Erythroblast (primary cell): ENCODE measurements at regions not wholly inside any gene's neighbourhood (a gene's known extent, or its start where the extent isn't known, plus 50 kb on each side); places are given as distances from the start of the nearest gene placed in this dataset.

Experiments used
- DNase-seq, 2 experiments: peaks; one replicate each; lab custom pipeline; 2025; lab: John Stamatoyannopoulos, UW
- GATA1 ChIP-seq: IDR thresholded peaks from 2 replicates; pipeline ENCODE4 v1.6.1; 2011; ENCODE audit warnings: low read depth, mild to moderate bottlenecking, control low read depth, low read length, moderate library complexity
- POLR2A ChIP-seq: IDR thresholded peaks from 2 replicates; pipeline ENCODE4 v1.6.1; 2011; ENCODE audit warnings: mild to moderate bottlenecking, low read length

DNA sequence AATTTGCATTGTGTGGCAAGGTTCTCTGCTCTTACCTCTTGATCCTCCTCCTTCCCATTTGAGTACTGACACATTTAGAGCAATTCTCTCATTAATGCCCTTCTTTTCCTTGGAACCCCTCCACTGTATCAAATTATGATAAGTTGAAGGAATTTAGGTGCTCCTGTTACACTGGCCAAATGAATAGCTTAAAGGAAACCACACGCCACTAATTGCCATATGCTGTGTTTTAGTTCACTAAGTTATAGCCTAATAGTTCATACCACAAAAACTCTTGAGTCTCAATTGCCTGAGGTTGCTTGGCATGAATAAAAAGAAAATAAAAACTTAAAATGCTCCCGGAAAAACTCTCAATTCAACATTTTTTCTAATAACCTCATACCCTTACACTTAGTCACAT, 1239.3 kb downstream of the EPHA7 start:
- no peak for DNase-seq
- TF ChIP-seq GATA1 (no peak), POLR2A (no peak)

DNA sequence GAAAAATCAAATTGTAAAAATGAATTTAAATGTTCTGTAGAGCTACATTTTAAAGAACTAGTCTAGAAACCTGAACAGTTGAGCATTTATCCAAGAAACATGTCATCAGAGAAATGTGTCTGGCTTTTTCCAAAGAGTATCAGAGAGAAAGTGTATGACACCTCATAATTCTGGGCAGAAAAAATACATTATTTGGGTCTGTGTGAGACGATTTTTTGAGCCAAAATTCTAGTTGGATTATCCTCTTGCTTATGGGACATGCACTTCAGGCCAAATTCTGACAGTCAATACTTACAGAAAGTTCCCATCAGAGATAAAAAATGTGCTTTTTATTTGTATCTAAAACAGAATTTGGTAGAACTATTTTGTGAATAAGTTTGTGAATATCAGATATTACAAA, 1242.7 kb downstream of the EPHA7 start:
- TF ChIP-seq GATA1 (no peak), POLR2A (no peak)
- no peak for DNase-seq

- no peak for DNase-seq
- TF ChIP-seq POLR2A (no peak), GATA1 (no peak)
These were observed 1244.8 kb downstream of the EPHA7 start for GRCh38 chr6:92174398-92175073.

GRCh38 chr6:92169506-92169905, 1249.9 kb downstream of the EPHA7 start:
- TF ChIP-seq GATA1 (no peak), POLR2A (no peak)
- DNase-seq = no peak

GRCh38 chr6:92166666-92167065, 1252.7 kb downstream of the EPHA7 start:
- TF ChIP-seq POLR2A (no peak), GATA1 (no peak)
- DNase-seq = no peak

- TF ChIP-seq POLR2A (no peak), GATA1 (no peak)
These were observed 1257.4 kb downstream of the EPHA7 start for GRCh38 chr6:92161953-92162352.

GRCh38 chr6:92160226-92160625, 1259.1 kb downstream of the EPHA7 start:
- TF ChIP-seq POLR2A (no peak), GATA1 (no peak)
- no peak for DNase-seq

More at GRCh38 chr6:92161953-92162352, 1257.4 kb downstream of the EPHA7 start:
- no peak for DNase-seq

DNA sequence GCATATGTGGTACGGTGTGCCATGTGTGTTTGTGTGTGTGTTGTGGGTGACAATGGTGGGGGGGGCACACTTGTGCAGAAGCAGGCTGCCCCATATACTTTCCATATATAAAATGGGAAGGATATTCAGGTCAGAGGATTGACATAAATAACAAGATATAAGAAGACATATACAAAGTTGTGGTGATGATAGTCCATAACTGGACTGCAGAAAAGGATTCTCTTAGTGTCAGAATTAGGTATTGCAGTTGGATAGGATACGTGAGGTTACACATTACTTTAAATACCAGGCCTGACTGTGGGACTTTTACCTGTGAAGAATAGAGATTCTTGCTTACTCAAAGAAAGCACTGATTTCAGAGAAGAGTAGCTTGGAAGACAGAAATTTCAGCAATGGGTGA, 1260.3 kb downstream of the EPHA7 start:
- no peak for DNase-seq
- TF ChIP-seq POLR2A (no peak), GATA1 (no peak)

DNA sequence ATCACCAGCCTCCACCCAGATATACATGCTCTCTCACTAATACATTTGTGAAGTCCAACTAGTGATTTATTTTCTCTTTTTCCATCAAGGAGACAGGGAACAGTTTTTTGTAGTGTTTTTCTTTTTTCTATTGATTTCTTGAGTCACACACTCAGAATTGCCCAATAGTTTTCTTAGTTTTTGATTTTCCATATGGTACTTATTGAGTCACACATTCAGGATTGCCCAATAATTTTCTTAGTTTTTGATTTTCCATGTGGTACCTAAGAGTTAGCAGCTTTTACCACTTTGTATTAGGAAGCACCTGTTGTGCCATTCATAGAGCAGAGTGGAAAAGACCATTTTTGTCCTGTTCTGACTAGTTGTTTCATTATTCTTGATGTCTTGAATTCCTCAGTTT, 1268.8 kb downstream of the EPHA7 start:
- DNase-seq = no peak
- TF ChIP-seq GATA1 = no peak
- no peak for TF ChIP-seq POLR2A

- TF ChIP-seq GATA1 = no peak
- TF ChIP-seq POLR2A = no peak
- DNase-seq = no peak
These were observed 1272.1 kb downstream of the EPHA7 start for GRCh38 chr6:92147246-92147645.

- DNase-seq = peak in 1 of 2 experiments; percentile 8
- TF ChIP-seq POLR2A (no peak), GATA1 (no peak)
These were observed 1279.8 kb downstream of the EPHA7 start for GRCh38 chr6:92139601-92140000.

GRCh38 chr6:92132957-92133356, 1286.4 kb downstream of the EPHA7 start:
- no peak for DNase-seq
- TF ChIP-seq GATA1 (no peak), POLR2A (no peak)

GRCh38 chr6:92132457-92132856, 1286.9 kb downstream of the EPHA7 start:
- TF ChIP-seq POLR2A = no peak
- TF ChIP-seq GATA1 = no peak

DNA sequence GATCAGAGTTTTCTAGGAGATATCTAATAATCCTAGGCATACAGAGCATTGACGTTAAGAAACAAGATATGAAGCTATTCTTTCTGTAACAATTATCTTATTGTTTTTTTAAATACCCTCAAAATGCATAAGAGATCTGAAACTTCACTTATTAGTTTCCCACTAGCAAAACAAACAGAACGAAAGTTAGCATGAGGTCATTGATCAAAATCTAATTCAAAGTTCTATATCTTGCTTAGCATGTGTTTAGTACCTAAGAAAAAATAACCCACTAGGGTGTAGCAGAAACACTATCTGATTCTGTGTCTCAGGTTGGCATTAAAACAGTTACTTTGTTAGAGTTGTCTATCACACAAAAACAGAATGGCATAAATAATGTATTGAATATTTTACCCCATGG, 1288.4 kb downstream of the EPHA7 start:
- DNase-seq = peak in 1 of 2 experiments; percentile 0
- TF ChIP-seq GATA1 (no peak), POLR2A (no peak)

More at GRCh38 chr6:92132457-92132856, 1286.9 kb downstream of the EPHA7 start:
- no peak for DNase-seq

DNA sequence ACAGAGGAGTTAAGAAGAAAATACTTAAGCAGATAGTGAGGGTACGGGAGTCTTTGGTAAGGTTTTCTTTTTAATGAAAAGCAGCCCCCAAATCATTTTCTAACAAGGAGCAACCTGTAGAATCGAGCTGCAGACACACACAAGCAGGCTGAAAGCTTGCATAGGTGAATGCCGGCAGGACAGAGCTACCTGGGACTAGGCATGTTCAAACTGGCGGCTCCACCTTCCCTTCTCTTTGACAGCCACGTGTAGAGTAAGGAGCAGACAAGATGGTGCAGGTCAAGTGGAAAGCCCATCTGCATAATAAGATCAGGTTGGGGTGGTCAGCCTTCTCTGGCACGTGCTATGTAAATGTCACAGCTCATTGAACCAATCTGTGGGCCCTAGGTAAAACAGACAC, 1292.4 kb downstream of the EPHA7 start:
- no peak for TF ChIP-seq POLR2A
- no peak for TF ChIP-seq GATA1
- DNase-seq = no peak
